Subcutaneous abdominal adipose tissue (tissue), 5 donors: ENCODE measurements at regions not wholly inside any gene's neighbourhood (a gene's known extent, or its start where the extent isn't known, plus 50 kb on each side); places are given as distances from the start of the nearest gene placed in this dataset.

Source experiments
- H3K27ac ChIP-seq: one replicate; pipeline ENCODE4 v1.7.0; 2013; ENCODE audit warnings: low read depth, mild to moderate bottlenecking, inconsistent platforms, low read length, moderate library complexity
- H3K27me3 ChIP-seq, 5 donors: one replicate each; pipeline ENCODE4 v1.7.0; 2013; ENCODE audit warnings: low read length in 5 of 5, inconsistent platforms in 1 of 5; ENCODE audit not compliant: control insufficient read depth in 5 of 5, insufficient read depth in 4 of 5
- H3K36me3 ChIP-seq, 5 donors: one replicate each; pipeline ENCODE4 v1.7.0; 2013; ENCODE audit warnings: low read length in 5 of 5; ENCODE audit not compliant: control insufficient read depth in 5 of 5, insufficient read depth in 5 of 5
- H3K4me1 ChIP-seq, 5 donors: one replicate each; pipeline ENCODE4 v1.7.0; 2013; ENCODE audit warnings: low read length in 5 of 5, mild to moderate bottlenecking in 3 of 5, moderate library complexity in 1 of 5; ENCODE audit not compliant: control insufficient read depth in 5 of 5, insufficient read depth in 5 of 5
- H3K4me3 ChIP-seq, 5 donors: one replicate each; pipeline ENCODE4 v1.7.0; 2013; ENCODE audit warnings: low read length in 5 of 5, low read depth in 1 of 5
- H3K9ac ChIP-seq, 5 donors: one replicate each; pipeline ENCODE4 v1.7.0; 2013; ENCODE audit warnings: low read length in 5 of 5, mild to moderate bottlenecking in 4 of 5, moderate library complexity in 3 of 5
- H3K9me3 ChIP-seq, 5 donors: one replicate each; pipeline ENCODE4 v1.7.0; 2013; ENCODE audit warnings: low read length in 5 of 5; ENCODE audit not compliant: control insufficient read depth in 5 of 5
- donor health status: healthy.
- donor health status: healthy.
- donor health status: healthy.
- donor health status: healthy.
- donor health status: healthy.

DNA sequence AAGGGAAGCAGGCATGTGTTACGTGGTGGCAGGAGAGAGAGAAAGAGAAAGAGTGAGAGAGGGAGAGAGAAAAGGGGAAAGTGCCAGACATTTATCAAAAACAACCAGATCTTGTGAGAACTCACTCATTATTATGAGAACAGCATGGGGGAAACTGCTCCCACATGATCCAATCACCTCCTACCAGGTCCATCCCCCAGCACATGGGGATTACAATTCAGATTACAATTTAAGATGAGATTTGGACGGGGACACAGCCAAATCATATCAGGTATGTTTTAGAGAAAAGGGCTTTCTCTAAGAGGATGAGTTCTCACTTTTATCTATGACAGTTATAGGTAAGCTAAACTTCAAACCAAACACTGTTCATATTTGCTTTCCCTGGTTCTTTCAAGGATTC lies 597.3 kb upstream of the PIK3C3 start:
- Histone ChIP-seq H3K9me3 (peaks cover 0 to 3% (median 0%) of the 10 kb centered on the region in 5 donors), H3K9ac (no peak overlapping the region), H3K4me3 (no peak overlapping the region), H3K27me3 (no peaks in the 10 kb centered on the region), H3K36me3 (no peaks in the 10 kb centered on the region), H3K4me1 (no peaks in the 10 kb centered on the region), H3K27ac (no peak overlapping the region)

DNA sequence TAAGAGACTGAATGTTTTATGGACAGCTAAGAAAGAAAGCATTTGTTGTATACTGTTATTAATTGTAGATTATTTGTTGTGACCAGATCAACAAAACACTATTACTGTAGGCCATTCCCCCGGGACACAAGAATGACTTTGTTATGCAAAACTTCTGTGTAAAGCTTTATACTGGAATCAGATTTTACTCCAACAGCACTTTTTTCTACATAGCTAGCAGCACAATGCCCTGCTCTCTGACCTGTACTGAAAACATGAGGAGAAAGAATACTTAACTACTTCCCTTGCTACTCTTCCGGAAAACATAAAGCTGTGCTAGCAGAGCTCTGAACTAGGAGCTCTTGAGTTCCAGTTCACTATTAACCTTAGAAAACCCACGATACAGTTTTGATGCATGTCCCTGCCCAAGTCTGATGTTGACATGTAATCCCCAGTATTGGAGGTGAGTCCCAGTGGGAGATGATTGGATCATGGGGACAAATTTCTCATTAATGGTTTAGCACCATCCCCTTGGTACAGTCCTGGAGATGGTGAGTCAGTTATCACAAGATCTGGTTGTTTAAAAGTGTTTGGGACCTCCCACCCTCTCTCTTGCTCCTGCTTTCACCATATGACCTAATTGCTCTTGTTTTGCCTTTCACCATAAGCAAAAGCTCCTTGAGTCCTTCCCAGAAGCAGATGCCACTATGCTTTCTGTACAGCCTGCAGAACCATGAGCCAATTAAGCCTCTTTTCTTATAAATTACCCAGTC lies 601.1 kb upstream of the PIK3C3 start:
- no peak overlapping the region for H3K4me3 ChIP-seq
- H3K9me3 ChIP-seq = peaks cover 0 to 3% (median 0%) of the 10 kb centered on the region in 5 donors
- no peaks in the 10 kb centered on the region for H3K4me1 ChIP-seq
- no peak overlapping the region for H3K9ac ChIP-seq
- no peak overlapping the region for H3K27ac ChIP-seq
- no peaks in the 10 kb centered on the region for H3K27me3 ChIP-seq
- H3K36me3 ChIP-seq = no peaks in the 10 kb centered on the region

DNA sequence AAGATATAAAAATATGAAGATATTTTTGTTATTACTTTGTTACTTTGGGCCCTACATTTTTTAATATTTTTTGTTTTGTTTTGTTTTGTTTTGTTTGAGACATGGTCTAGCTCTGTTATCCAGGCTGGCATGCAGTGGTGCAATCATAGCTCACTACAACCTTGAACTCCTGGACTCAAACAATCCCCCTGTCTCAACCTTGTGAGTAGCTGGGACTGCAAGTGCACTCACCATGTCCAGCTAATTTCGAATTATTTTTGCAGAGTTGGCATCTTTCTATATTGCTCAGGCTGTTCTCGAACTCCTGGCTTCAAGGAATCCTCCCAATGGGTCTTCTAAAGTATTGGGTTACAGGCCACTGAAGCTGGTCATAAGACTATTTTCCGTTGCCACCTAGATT lies 603.6 kb upstream of the PIK3C3 start:
- H3K36me3 ChIP-seq = no peaks in the 10 kb centered on the region
- no peak overlapping the region for H3K27ac ChIP-seq

DNA sequence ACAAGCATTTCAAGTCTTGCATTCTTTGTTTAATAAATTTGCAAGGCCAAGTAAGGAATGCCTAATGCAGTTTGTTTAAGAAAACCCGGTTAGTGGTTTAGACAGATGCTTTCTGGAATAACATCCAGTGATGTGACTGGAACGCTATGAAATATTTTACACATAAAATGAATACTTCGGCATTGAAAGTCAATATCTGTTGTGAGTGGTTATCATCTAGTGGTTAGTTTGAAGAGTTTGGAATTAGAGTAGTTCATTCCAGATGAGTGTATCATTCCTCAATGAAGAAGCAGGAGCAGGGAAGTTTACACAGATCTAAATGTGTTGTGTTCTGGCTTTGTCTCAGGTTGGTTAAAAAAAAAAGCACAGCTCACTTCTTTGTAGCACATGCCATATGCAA lies 608.0 kb upstream of the PIK3C3 start:
- Histone ChIP-seq H3K9ac (no peak overlapping the region), H3K4me3 (no peak overlapping the region), H3K27ac (no peak overlapping the region), H3K9me3 (peaks cover 0 to 3% (median 0%) of the 10 kb centered on the region in 5 donors), H3K36me3 (no peaks in the 10 kb centered on the region), H3K27me3 (no peaks in the 10 kb centered on the region), H3K4me1 (no peaks in the 10 kb centered on the region)

More for the DNA sequence above, 603.6 kb upstream of the PIK3C3 start:
- no peaks in the 10 kb centered on the region for H3K27me3 ChIP-seq
- no peaks in the 10 kb centered on the region for H3K4me1 ChIP-seq
- no peak overlapping the region for H3K9ac ChIP-seq
- no peak overlapping the region for H3K4me3 ChIP-seq
- H3K9me3 ChIP-seq = no peaks in the 10 kb centered on the region

DNA sequence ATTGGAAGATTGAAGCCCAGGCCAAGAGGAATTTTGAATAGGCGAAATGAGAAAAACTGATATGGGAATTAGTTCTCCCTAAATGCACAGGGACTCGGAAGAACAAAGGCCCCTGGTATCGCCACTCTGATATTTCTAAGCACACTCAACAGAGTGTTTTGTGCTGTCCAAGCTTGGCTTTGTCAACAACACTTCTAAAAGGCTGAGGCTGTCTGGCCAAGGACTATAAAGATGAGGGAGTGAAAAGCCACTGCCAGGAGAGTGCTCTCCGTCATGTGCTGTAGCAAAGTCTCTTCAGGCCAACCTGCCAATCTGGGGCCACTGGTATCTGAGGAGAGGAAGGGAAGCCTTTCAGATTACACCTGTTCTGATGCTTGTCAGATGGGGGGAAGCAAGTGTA lies 611.2 kb upstream of the PIK3C3 start:
- H3K4me3 ChIP-seq = no peak overlapping the region
- H3K36me3 ChIP-seq = no peaks in the 10 kb centered on the region
- H3K9me3 ChIP-seq = peaks cover 0 to 3% (median 0%) of the 10 kb centered on the region in 5 donors
- H3K27me3 ChIP-seq = no peaks in the 10 kb centered on the region
- H3K9ac ChIP-seq = no peak overlapping the region
- H3K4me1 ChIP-seq = no peaks in the 10 kb centered on the region
- no peak overlapping the region for H3K27ac ChIP-seq

DNA sequence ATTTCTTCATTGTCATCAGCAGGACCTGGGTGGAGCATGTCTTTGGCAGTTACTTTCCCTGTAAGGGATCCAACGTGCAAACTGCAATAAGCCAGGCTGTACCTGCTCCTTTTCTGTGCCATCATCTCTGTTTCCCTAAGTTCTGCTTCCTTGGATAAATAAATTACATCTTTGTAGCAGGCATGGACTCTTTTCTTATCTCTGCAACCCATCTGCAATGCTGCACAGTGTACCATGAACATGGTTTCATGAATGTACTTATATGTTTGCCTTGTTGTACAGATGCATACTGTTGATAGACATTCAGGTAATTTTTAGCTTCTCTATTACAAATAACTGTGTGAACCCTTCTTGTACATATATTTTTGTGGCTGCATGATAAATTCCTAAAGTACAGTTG lies 616.7 kb upstream of the PIK3C3 start:
- no peaks in the 10 kb centered on the region for H3K27me3 ChIP-seq
- H3K4me3 ChIP-seq = no peak overlapping the region
- no peak overlapping the region for H3K27ac ChIP-seq
- H3K9me3 ChIP-seq = peaks cover 0 to under 1% (median 0%) of the 10 kb centered on the region in 5 donors
- H3K9ac ChIP-seq = no peak overlapping the region
- no peaks in the 10 kb centered on the region for H3K36me3 ChIP-seq
- no peaks in the 10 kb centered on the region for H3K4me1 ChIP-seq

DNA sequence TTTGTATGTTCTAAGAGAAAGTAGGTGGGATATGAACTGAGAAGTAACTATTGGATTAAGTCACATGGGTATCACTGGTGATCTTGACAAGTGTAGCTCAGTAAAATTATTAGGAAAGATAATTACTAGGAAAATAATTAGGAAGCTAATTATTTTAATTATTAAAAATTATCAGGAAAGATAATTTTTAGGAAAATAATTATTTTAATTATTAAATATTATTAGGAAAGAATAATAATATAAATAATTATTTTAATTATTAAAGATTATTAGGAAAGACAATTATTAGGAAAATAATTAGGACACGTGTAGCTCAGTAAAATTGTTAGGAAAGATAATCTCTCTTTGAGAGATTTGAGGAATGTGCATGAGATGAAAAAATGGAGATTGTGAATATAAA lies 623.4 kb upstream of the PIK3C3 start:
- H3K27me3 ChIP-seq = no peaks in the 10 kb centered on the region
- H3K27ac ChIP-seq = no peak overlapping the region
- H3K9ac ChIP-seq = no peak overlapping the region
- no peak overlapping the region for H3K4me3 ChIP-seq
- no peaks in the 10 kb centered on the region for H3K4me1 ChIP-seq
- H3K9me3 ChIP-seq = peaks cover 0 to 5% (median 0%) of the 10 kb centered on the region in 5 donors
- no peaks in the 10 kb centered on the region for H3K36me3 ChIP-seq

DNA sequence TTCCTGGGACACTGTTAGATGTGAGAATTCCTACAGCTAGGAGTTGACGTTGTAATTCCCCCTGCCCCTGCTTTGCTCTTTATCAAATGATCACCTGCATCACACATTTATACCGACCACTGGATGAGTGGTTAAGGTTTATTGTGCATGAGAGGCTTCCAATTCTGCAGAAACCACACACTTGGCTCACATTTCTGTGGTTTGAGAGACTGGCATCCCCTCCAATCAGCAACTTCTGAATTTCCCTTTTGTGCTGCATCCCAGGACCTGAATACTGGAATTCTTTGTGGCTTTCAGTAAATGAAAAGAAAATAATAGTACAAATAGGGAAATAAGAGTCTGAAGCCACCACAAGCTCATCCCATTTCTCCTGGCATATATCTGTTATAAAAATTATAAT lies 628.7 kb upstream of the PIK3C3 start:
- Histone ChIP-seq H3K27me3 (peaks cover 0 to 3% (median 0%) of the 10 kb centered on the region in 5 donors), H3K27ac (no peak overlapping the region), H3K9ac (no peak overlapping the region), H3K4me3 (no peak overlapping the region), H3K9me3 (peaks cover 0 to 9% (median 2%) of the 10 kb centered on the region in 5 donors), H3K4me1 (no peaks in the 10 kb centered on the region), H3K36me3 (no peaks in the 10 kb centered on the region)

DNA sequence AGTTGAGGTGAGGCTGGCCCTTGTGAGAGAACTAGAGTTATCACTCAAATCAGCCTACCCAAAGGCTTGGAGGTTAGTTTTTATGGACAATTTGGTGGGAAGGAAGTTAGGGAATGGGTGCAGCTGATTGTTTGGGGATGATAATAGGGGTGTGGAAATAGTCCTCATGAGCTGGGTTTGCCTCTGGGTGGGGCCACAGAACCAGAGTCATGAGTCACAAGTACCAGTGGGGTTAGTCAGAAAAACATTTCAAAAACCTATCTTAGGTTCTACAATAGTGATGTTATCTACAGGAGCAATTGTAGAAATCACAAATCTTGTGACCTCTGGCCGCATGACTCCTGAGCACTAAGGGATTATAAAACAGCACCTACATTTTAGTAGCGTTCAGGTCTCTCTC lies 630.1 kb upstream of the PIK3C3 start:
- Histone ChIP-seq H3K4me3 (no peak overlapping the region), H3K27ac (no peak overlapping the region), H3K9ac (no peak overlapping the region), H3K36me3 (no peaks in the 10 kb centered on the region), H3K9me3 (peaks cover 0 to 9% (median 2%) of the 10 kb centered on the region in 5 donors), H3K27me3 (peaks cover 0 to 3% (median 0%) of the 10 kb centered on the region in 5 donors), H3K4me1 (no peaks in the 10 kb centered on the region)

DNA sequence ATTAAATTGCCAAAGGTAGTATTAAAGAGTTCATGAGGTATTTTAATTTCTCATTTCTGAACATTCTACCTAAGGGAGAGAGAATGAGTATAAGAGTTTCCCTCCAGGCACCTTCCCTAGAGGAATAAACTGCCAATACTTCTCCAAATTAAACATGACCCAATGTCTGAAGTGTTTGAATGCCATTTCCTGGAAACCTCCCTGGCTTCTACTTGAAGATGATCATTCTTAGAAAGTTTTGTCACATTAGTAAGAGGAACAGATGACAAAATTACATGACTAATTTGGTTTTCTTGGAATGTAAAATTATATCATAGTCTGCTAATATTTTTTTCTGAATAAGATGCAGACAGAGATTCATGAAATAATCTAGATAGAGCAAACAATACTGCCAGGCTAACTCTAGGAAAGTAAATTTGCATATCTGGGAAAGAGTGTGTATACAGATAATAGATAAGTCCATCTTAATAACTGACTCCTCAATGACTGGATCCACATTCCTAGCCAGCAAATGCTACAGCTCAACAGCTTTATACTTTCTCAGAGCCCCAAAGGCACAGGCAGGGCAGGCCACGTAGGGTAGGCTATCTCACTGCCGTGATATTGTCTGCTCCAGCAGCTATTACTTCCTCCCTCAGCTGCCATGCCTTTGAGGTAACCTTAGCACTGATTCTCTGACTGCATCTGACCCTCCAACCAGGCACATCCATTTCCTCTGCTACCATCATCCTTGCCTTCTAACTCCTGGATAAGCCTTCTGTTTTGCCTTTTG lies 630.8 kb upstream of the PIK3C3 start:
- no peak overlapping the region for H3K9ac ChIP-seq
- H3K27ac ChIP-seq = no peak overlapping the region
- H3K4me3 ChIP-seq = no peak overlapping the region
- H3K36me3 ChIP-seq = no peaks in the 10 kb centered on the region
- peaks cover 0 to 9% (median 2%) of the 10 kb centered on the region in 5 donors for H3K9me3 ChIP-seq
- H3K27me3 ChIP-seq = peaks cover 0 to 3% (median 0%) of the 10 kb centered on the region in 5 donors
- H3K4me1 ChIP-seq = no peaks in the 10 kb centered on the region
